ENCODE measurements at regions not wholly inside any gene's neighbourhood (a gene's known extent, or its start where the extent isn't known, plus 50 kb on each side); places are given as distances from the start of the nearest gene placed in this dataset.

DNA sequence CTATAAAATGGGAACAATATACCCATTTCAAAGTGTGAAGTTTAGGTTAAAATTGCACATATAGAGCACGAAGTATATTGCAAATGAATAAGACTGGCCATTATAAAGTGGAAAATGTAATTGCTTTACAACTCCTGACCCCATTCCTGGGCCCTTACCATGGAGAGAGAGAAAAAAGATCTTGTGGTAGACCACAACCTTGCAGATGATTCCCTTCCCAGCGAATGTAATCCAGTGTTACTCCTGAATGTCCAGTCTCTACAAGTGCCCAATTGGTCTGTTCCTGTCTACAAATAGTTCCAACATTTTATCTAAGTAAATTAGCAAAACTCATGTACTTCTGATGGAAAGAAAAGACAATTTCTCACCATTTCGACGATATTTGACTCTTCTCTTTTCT is 184.1 kb upstream of the LNX1 start:
- TF ChIP-seq, protein P1, sequence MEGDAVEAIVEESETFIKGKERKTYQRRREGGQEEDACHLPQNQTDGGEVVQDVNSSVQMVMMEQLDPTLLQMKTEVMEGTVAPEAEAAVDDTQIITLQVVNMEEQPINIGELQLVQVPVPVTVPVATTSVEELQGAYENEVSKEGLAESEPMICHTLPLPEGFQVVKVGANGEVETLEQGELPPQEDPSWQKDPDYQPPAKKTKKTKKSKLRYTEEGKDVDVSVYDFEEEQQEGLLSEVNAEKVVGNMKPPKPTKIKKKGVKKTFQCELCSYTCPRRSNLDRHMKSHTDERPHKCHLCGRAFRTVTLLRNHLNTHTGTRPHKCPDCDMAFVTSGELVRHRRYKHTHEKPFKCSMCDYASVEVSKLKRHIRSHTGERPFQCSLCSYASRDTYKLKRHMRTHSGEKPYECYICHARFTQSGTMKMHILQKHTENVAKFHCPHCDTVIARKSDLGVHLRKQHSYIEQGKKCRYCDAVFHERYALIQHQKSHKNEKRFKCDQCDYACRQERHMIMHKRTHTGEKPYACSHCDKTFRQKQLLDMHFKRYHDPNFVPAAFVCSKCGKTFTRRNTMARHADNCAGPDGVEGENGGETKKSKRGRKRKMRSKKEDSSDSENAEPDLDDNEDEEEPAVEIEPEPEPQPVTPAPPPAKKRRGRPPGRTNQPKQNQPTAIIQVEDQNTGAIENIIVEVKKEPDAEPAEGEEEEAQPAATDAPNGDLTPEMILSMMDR (IDR thresholded peaks at IDR 0.05), result no peak
- TF ChIP-seq TCF7L2 (IDR thresholded peaks at IDR 0.05; ENCODE audit: low read depth, low read length) (no peak), POLR2AphosphoS5 (IDR thresholded peaks at IDR 0.05; ENCODE audit: low read depth, low read length) (no peak), SIN3A (IDR thresholded peaks at IDR 0.05; ENCODE audit: borderline replicate concordance, insufficient read depth, low read depth, low read length) (no peak)
- TF ChIP-seq, protein P2, sequence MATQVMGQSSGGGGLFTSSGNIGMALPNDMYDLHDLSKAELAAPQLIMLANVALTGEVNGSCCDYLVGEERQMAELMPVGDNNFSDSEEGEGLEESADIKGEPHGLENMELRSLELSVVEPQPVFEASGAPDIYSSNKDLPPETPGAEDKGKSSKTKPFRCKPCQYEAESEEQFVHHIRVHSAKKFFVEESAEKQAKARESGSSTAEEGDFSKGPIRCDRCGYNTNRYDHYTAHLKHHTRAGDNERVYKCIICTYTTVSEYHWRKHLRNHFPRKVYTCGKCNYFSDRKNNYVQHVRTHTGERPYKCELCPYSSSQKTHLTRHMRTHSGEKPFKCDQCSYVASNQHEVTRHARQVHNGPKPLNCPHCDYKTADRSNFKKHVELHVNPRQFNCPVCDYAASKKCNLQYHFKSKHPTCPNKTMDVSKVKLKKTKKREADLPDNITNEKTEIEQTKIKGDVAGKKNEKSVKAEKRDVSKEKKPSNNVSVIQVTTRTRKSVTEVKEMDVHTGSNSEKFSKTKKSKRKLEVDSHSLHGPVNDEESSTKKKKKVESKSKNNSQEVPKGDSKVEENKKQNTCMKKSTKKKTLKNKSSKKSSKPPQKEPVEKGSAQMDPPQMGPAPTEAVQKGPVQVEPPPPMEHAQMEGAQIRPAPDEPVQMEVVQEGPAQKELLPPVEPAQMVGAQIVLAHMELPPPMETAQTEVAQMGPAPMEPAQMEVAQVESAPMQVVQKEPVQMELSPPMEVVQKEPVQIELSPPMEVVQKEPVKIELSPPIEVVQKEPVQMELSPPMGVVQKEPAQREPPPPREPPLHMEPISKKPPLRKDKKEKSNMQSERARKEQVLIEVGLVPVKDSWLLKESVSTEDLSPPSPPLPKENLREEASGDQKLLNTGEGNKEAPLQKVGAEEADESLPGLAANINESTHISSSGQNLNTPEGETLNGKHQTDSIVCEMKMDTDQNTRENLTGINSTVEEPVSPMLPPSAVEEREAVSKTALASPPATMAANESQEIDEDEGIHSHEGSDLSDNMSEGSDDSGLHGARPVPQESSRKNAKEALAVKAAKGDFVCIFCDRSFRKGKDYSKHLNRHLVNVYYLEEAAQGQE (IDR thresholded peaks at IDR 0.05; ENCODE audit: insufficient read depth in 1 of 2, low read depth in 2 of 2, low read length in 1 of 2), result no peak
- intact Hi-C loops (cut with micrococcal nuclease; ENCODE audit: unreplicated experiment), result no loop called here
- H3K27me3 ChIP-seq (ENCODE audit: control insufficient read depth, insufficient read depth, low read length), result no peaks in the 10 kb centered on the region
- CTCF ChIA-PET, result no interaction called here
- H3K27ac ChIP-seq (ENCODE audit: low read length), result no peak overlapping the region
- no peaks in the 10 kb centered on the region for H3K36me3 ChIP-seq (ENCODE audit: control insufficient read depth, insufficient read depth, low read length)
- POLR2A ChIA-PET, result no interaction called here
- DNase-seq (ENCODE audit: low read depth, low spot score) (no peak), ATAC-seq (no peak)
- no peaks in the 10 kb centered on the region for H3K9me3 ChIP-seq (ENCODE audit: control insufficient read depth, insufficient read depth, low read depth, low read length)
- no peak overlapping the region for H3K4me3 ChIP-seq (ENCODE audit: low read depth in 2 of 2, low read length in 2 of 2)
- no peaks in the 10 kb centered on the region for H3K4me1 ChIP-seq (ENCODE audit: control insufficient read depth, insufficient read depth, low read length)
- BruUV-seq (replicated peaks), result no TSS peak
- in situ Hi-C loops (cut with HindIII; ENCODE audit: low pct_unique_long_range_greater_than_20kb, low sequenced_read_pairs), result no loop called here

DNA sequence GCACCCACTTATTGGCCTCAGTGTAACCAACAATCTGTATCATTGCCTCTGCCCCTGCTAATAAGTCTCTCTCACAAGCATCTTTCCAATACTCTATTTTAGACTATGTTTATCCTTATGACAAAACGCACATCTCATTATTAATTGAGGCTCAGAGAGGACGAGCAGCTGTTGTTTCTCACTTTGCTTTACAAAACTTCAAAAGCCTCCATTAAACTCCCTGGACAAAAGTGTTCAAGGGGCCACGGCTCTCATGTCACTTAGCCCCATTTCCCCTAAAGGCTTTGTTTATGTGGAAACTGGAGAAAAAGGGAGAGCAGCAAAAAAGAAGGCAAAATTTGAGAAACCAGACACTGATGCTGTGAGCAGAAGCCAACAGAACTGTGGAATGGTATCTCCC is 180.0 kb upstream of the LNX1 start:
- CTCF ChIA-PET, result no interaction called here
- intact Hi-C loops (cut with micrococcal nuclease; ENCODE audit: unreplicated experiment), result no loop called here
- TF ChIP-seq TCF7L2 (IDR thresholded peaks at IDR 0.05; ENCODE audit: low read depth, low read length), result no peak
- TF ChIP-seq POLR2AphosphoS5 (IDR thresholded peaks at IDR 0.05; ENCODE audit: low read depth, low read length), result no peak
- TF ChIP-seq, protein P2 (IDR thresholded peaks at IDR 0.05; ENCODE audit: insufficient read depth in 1 of 2, low read depth in 2 of 2, low read length in 1 of 2), result no peak
- TF ChIP-seq, protein P1 (IDR thresholded peaks at IDR 0.05), result no peak
- TF ChIP-seq SIN3A (IDR thresholded peaks at IDR 0.05; ENCODE audit: borderline replicate concordance, insufficient read depth, low read depth, low read length), result no peak
- Histone ChIP-seq H3K4me1 (ENCODE audit: control insufficient read depth, insufficient read depth, low read length) (no peaks in the 10 kb centered on the region), H3K27me3 (ENCODE audit: control insufficient read depth, insufficient read depth, low read length) (no peaks in the 10 kb centered on the region), H3K4me3 (ENCODE audit: low read depth in 2 of 2, low read length in 2 of 2) (no peak overlapping the region), H3K36me3 (ENCODE audit: control insufficient read depth, insufficient read depth, low read length) (no peaks in the 10 kb centered on the region), H3K9me3 (ENCODE audit: control insufficient read depth, insufficient read depth, low read depth, low read length) (no peaks in the 10 kb centered on the region), H3K27ac (ENCODE audit: low read length) (no peak overlapping the region)
- in situ Hi-C loops (cut with HindIII; ENCODE audit: low pct_unique_long_range_greater_than_20kb, low sequenced_read_pairs), result no loop called here
- POLR2A ChIA-PET, result no interaction called here
- ATAC-seq, result no peak
- DNase-seq (ENCODE audit: low read depth, low spot score), result no peak
- BruUV-seq (replicated peaks), result no TSS peak

Data from Panc1 (cell line).